OCI-LY7 (cell line): ENCODE measurements at regions not wholly inside any gene's neighbourhood (a gene's known extent, or its start where the extent isn't known, plus 50 kb on each side); places are given as distances from the start of the nearest gene placed in this dataset.

Experiments used
- BruUV-seq: library from RNA; stranded (reverse); fragments of 400-500 nt; replicated peaks from 2 replicates; lab custom pipeline; 2021; lab: Mats Ljungman, UMichigan
- CTCF ChIA-PET: fragments of 300-600 bp; sonication (Branson Sonifier 250); formaldehyde crosslinking; loops from one replicate; lab custom pipeline; 2022; ENCODE audit warnings: antibody characterized with exemption; ENCODE audit not compliant: unreplicated experiment; lab: Charles Lee
- POLR2A ChIA-PET: fragments of 300-600 bp; sonication (Branson Sonifier 250); formaldehyde crosslinking; loops from one replicate; lab custom pipeline; 2022; ENCODE audit warnings: antibody characterized with exemption; lab: Charles Lee
- DNase-seq: peaks from one replicate; pipeline ENCODE4 v3.0.0-alpha.2; 2015; ENCODE audit warnings: low spot score
- H2AFZ ChIP-seq: fragments of 200-600 bp; sonication (generic), shearing (Covaris generic); 2 replicates; pipeline ENCODE4 v1.6.1; 2014; ENCODE audit warnings: mild to moderate bottlenecking, antibody characterized with exemption, low read length, moderate library complexity
- H3K27ac ChIP-seq: fragments of 200-600 bp; sonication (generic); 2 replicates; pipeline ENCODE4 v1.5.1; 2014; ENCODE audit warnings: mixed run types, low read depth, mild to moderate bottlenecking, moderate library complexity, low read length, inconsistent platforms; ENCODE audit not compliant: poor library complexity, severe bottlenecking
- H3K36me3 ChIP-seq: fragments of 200-600 bp; sonication (generic); 2 replicates; pipeline ENCODE4 v1.6.1; 2014; ENCODE audit warnings: mild to moderate bottlenecking, antibody characterized with exemption, low read length, moderate library complexity, mixed read lengths; ENCODE audit not compliant: insufficient read depth
- H3K4me1 ChIP-seq: fragments of 200-600 bp; sonication (generic); 2 replicates; pipeline ENCODE4 v1.5.1; 2014; ENCODE audit warnings: mild to moderate bottlenecking, low read length; ENCODE audit not compliant: insufficient read depth, poor library complexity, severe bottlenecking
- H3K4me2 ChIP-seq: fragments of 200-600 bp; sonication (generic); 2 replicates; pipeline ENCODE4 v1.6.1; 2014; ENCODE audit warnings: mild to moderate bottlenecking, low read length
- H3K4me3 ChIP-seq: fragments of 200-600 bp; sonication (generic); 2 replicates; pipeline ENCODE4 v1.5.1; 2014; ENCODE audit warnings: mild to moderate bottlenecking, low read depth, low read length; ENCODE audit not compliant: poor library complexity, severe bottlenecking
- H3K79me2 ChIP-seq: fragments of 200-600 bp; sonication (generic); 2 replicates; pipeline ENCODE4 v1.6.1; 2016; ENCODE audit warnings: low read depth, mild to moderate bottlenecking, low read length, moderate library complexity, mixed read lengths; ENCODE audit not compliant: insufficient read depth
- H3K9me2 ChIP-seq: fragments of 200-600 bp; sonication (generic); 2 replicates; pipeline ENCODE4 v1.6.1; 2016; ENCODE audit warnings: mild to moderate bottlenecking, low read length, mixed read lengths; ENCODE audit not compliant: insufficient read depth
- H3K9me3 ChIP-seq: fragments of 200-600 bp; sonication (generic); 2 replicates; pipeline ENCODE4 v1.6.1; 2014; ENCODE audit warnings: mild to moderate bottlenecking, mixed run types, low read length, mixed read lengths
- H4K20me1 ChIP-seq: fragments of 200-600 bp; sonication (generic); 2 replicates; pipeline ENCODE4 v1.6.1; 2014; ENCODE audit warnings: mild to moderate bottlenecking, antibody characterized with exemption, low read length, moderate library complexity, mixed read lengths; ENCODE audit not compliant: insufficient read depth
- CTCF ChIP-seq: fragments of 200-600 bp; sonication (generic); conservative IDR thresholded peaks from 2 replicates; pipeline ENCODE4 v1.5.1; 2014; ENCODE audit warnings: mild to moderate bottlenecking, antibody characterized with exemption, low read length, moderate library complexity, mixed read lengths
- EZH2phosphoT487 ChIP-seq: fragments of 200-600 bp; sonication (generic); IDR thresholded peaks from 2 replicates; pipeline ENCODE4 v1.6.1; 2018; ENCODE audit warnings: low read depth, borderline replicate concordance, mild to moderate bottlenecking, mixed run types, antibody characterized with exemption, low read length, moderate library complexity, mixed read lengths
- intact Hi-C: fragments of 100-400 bp; cut with micrococcal nuclease; formaldehyde crosslinking; loops from one replicate; pipeline ENCODE4 v1.10.0; 2022; ENCODE audit not compliant: unreplicated experiment

GRCh38 chr14:100405760-100406455, 82.8 kb downstream of the SLC25A47 start:
- H3K4me1 ChIP-seq = no peaks in the 10 kb centered on the region

GRCh38 chr14:100406505-100407131, 83.5 kb downstream of the SLC25A47 start:
- Histone ChIP-seq H3K4me3 (no peak overlapping the region), H3K36me3 (no peaks in the 10 kb centered on the region), H3K9me2 (no peaks in the 10 kb centered on the region), H3K79me2 (no peaks in the 10 kb centered on the region), H4K20me1 (no peaks in the 10 kb centered on the region), H3K4me1 (no peaks in the 10 kb centered on the region), H2AFZ (no peak overlapping the region), H3K27ac (no peak overlapping the region), H3K4me2 (no peak overlapping the region), H3K9me3 (no peaks in the 10 kb centered on the region)
- BruUV-seq = no TSS peak
- CTCF ChIA-PET = no interaction called here
- intact Hi-C loops = no loop called here
- POLR2A ChIA-PET = no interaction called here
- TF ChIP-seq CTCF (no peak), EZH2phosphoT487 (no peak)
- DNase-seq = no peak

More at GRCh38 chr14:100405760-100406455, 82.8 kb downstream of the SLC25A47 start:
- no peaks in the 10 kb centered on the region for H3K79me2 ChIP-seq
- DNase-seq = no peak
- H3K9me2 ChIP-seq = no peaks in the 10 kb centered on the region
- TF ChIP-seq CTCF = no peak
- TF ChIP-seq EZH2phosphoT487 = no peak
- ChIA-PET CTCF (interaction anchor here (0.6 to 1.0 kb wide), 2 partner anchors 19 to 196 kb away, joined by 3 read pairs; no protein-coding TSS in a partner anchor), POLR2A (no interaction called here)
- no peak overlapping the region for H3K4me2 ChIP-seq
- H3K9me3 ChIP-seq = no peaks in the 10 kb centered on the region
- H3K27ac ChIP-seq = no peak overlapping the region
- intact Hi-C loops = no loop called here
- H4K20me1 ChIP-seq = no peaks in the 10 kb centered on the region
- H2AFZ ChIP-seq = no peak overlapping the region
- H3K36me3 ChIP-seq = no peaks in the 10 kb centered on the region
- H3K4me3 ChIP-seq = no peak overlapping the region
- BruUV-seq = no TSS peak
